Middle frontal gyrus (tissue), 1 donor: ENCODE measurements at regions not wholly inside any gene's neighbourhood (a gene's known extent, or its start where the extent isn't known, plus 50 kb on each side); places are given as distances from the start of the nearest gene placed in this dataset.

ENCODE experiments used
- DNase-seq: peaks from one replicate; pipeline ENCODE4 v3.0.0-alpha.2; 2015; ENCODE audit warnings: low spot score; ENCODE audit errors: extremely low spot score

- DNase-seq, result no peak
Measured at GRCh38 chr4:4961936-4962335, 57.3 kb downstream of the CYTL1 start.

GRCh38 chr4:4962928-4963327 is 56.3 kb downstream of the CYTL1 start:
- no peak for DNase-seq
